ENCODE measurements at regions not wholly inside any gene's neighbourhood (a gene's known extent, or its start where the extent isn't known, plus 50 kb on each side); places are given as distances from the start of the nearest gene placed in this dataset.
"Not testable (repeated sequence)": the region's sequence is repeated elsewhere in the genome, so short reads cannot be mapped to it uniquely, and the experiment has no call there.

DNA sequence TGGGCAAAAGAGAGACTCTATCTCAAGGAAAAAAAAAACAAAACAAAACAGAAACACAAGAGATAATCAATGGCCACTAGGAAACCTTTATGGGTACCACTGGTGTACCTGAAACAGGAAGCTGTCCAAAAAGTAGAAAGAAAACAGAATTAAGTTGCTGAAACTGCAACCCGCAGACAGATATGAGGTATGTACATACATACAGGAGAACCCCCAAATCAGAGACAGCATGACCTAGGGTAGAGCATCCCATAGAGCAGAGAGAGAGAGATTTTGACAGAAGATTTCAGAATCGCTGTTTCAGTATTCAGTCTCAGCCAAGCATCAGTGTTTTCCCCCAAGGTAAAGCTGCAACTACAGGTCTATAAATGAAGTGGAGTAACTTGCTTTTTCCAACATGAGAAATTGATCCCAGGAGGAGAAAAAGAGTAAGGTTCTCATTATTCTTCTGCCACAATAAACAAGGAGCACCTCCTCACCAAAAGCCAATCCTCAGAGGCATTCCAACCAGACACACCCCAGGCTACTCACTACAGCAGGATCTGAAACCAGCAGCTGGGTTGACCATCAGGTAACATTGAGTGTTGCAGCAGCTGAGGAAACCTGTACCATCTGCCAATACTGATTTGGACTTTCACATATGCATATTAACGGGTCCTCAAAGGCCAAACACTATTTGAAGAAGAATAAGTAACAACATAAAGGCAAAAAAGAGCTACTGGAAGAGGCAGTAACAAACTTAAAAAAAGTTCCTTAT, 630.0 kb downstream of the TAF11L14 start:
- DNase-seq: no peak

DNA sequence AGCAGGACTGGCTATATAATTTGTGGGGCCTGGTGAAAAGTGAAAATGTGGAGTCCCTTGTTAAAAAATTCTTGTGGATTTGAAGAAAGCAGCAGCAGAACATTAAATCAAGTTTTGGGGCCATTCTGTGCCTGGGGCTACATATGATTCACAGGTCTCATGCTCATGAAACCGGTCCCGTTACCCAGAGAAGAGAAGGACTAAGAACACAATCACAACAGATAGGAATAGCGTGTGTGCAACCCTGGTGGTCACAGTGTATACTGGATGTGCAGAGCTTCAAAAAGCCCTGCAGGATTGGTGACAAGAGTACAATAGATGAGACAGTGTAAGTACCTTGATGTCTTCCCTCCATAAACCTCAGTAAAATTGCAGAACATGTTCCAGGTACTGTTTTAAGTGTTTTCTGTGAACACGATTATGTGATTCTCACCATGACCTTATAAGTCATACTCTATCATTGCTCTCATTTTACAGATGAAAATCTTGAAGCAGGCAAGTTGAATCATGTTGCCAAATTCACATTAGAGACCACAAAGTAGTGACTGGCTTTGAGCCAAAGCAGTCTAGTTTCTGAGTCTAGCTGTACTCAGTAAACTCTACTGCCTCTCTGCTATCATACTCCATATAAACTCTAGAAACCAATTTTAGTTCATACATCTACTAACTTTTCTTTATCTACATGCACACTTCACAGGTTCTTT, 636.5 kb downstream of the TAF11L14 start:
- DNase-seq: no peak

DNA sequence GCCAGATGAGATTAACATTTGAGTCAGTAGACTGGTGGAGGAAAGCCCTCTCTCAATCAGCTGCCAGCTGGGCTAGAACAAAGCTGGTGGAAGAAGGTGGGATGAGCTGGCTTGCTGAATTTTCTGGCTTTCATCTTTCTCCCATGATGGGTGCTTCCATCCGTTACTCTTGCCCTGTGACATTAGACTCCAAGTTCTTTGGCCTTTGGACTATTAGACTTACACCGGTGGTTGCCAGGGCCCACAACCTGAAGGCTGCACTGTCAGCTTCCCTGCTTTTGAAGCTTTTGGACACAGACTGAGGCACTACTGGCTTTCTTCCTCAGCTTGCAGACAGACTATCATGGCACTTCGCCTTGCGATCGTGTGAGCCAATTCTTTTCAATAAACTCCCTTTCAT, 642.7 kb downstream of the TAF11L14 start:
- no peak for DNase-seq

DNA sequence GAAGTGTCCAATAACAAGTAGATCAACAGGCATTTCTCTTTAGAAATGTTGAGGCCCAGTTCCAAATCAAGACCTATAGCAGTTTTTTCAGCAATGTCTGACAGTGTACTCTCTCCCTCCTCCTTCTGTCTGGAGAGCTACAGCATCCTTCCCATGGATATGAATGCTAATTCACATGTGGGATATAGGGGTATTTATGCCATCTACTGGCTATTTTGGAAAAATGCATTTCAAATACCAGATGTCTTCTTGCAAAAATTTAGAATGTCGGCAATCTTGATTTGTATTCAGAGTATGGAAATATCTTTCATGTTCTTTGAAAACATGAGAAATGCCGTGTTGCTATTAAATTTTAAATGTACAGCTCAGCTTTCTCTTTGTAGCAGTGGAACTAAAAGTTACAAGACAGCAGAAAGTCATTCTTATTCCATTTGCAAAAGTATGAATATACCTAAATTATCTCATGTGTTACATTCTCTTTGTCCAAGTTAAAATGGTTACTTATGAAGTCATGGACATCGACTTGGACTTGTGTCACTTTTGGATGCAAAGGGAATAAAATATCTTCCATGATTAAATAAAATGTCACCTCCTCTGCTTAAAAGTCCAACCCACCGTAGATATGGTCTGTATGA, 647.8 kb downstream of the TAF11L14 start:
- no peak for DNase-seq

DNA sequence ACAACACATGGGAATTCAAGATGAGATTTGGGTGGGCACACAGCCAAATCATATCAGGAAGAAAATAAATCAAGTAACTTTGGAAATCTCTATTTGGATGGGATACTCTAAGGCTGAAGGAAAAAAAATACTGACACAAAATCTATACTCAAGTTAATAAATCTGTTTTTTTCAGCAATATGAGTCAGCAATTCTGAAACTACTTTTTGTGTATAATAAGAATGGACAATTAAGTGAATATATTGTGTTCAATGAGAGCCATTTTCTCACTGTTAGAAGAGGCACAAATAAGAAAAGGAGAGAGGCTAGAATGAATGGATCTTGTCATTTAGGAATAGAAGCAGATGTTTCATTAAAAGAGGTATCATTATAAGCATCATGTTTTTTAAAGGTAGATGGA, 651.0 kb downstream of the TAF11L14 start:
- DNase-seq: no peak

DNA sequence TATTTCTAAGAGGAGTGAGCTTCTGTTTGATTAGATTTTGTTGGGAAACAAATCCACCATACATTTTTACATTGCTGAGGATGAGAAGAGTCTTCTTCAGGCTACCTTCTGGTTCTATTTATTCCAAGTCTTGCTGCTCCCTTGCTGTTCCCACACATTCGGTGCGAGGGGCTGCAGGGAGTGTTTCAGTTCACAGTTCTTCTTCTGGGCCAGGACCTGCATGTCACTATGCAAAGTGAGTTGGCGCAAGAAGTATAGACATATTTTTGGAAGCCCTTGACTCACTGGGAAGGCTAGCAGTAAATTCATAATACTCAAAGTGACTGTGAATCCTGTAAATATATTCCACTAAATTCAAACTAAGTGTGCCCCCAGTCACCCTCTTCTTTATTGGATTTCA, 657.9 kb downstream of the TAF11L14 start:
- no peak for DNase-seq

DNA sequence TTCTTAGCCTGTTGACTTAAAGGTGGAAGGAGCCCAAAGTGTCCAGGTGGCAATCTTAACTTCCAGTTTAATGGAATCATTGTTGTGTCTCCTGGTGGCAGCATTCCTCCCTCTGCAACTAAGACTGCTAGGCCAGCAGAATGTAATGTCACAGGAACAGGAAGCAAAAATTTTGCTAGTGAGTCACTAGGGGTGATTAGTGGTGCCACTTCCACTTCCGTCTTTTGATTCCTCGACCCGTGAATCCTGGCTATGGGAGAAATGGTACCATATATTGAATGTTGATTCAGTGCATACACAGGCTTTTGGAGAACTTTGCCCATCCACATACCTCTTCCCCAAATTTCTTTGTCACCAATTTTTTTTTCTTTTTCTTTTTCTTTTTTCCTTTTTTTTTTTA, 661.4 kb downstream of the TAF11L14 start:
- DNase-seq: not testable (repeated sequence)

DNA sequence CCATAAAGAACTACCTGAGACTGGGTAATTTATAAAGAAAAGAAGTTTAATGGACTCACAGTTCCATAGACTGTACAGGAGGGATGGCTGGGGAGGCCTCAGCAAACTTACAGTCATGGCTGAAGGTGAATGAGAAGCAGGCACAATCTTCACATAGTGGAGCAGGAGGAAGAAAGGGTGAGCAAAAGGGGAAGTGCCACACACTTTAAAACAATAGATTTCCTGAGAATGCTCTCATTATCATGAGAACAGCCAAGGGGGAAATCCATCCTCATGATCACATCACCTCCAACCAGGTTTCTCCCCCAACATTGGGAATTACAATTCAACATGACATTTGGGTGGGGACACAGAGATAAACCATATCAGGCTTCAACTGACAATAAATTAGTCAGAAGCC, 664.9 kb downstream of the TAF11L14 start:
- DNase-seq: no peak

DNA sequence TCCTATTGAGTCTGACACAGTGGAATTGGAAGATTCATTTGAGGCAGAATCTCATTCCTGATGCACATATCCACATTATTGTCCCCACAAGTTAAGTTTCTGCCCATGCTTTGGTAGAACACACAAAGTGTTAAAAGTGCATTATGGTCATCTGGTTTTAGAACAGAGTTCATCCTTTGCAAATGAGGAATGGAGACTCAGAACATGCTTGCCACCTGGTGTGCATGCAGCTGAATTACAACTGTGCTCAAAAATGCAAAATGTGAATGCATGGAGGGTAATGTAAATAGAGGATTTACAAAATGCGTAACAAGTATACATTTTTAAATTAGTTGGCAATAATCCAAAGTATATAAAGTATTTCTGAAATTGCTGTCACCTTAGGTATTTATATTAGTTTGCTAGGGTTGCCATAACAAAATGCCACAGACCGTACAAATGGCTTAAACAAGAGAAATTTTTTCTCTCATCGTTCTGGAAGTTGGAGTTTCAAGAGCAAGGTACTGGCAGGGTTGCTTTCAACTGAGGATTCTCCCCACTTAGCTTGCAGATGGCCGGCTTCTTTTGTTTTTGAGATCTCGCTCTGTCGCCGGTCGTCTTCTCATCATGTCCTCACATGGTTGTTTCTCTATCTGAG, 671.1 kb downstream of the TAF11L14 start:
- peak; percentile 2 for DNase-seq

DNA sequence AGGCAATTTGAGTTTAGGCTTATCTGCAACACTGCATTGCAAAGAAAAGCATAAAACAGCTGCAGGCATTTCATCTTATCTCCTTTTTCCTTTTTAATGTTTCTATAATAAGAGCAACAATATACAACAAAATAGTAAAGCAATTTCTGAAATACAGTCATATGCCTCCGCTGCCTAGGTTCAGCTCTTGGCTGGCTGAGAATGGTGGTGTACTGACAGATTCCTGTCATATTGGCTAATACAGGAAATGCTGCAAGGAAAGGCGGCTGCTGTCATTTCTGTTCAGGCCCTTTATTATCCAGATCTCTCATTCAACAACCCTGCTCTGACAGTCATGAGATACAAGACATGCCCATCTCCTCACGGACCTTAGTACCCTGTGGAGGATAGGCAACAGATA, 677.0 kb downstream of the TAF11L14 start:
- no peak for DNase-seq

DNA sequence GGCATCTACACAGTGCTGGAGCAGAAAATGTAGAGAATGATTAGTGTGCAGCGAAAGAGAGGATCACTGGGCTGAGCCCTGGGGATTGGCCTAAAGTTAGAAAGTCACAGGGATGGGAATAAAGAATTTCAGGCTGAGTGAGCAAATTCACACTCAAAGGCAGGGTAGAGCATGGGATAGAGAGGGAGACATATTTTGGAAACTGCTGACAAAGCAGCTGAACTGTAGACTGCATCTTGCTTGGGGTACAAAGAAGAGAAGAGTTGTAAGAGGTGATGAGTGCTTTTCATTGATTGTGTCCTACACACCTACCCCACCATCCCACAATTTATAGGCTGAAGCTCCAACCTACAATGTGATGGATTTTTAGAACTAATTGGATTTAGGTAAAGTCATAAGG, 677.8 kb downstream of the TAF11L14 start:
- no peak for DNase-seq

DNA sequence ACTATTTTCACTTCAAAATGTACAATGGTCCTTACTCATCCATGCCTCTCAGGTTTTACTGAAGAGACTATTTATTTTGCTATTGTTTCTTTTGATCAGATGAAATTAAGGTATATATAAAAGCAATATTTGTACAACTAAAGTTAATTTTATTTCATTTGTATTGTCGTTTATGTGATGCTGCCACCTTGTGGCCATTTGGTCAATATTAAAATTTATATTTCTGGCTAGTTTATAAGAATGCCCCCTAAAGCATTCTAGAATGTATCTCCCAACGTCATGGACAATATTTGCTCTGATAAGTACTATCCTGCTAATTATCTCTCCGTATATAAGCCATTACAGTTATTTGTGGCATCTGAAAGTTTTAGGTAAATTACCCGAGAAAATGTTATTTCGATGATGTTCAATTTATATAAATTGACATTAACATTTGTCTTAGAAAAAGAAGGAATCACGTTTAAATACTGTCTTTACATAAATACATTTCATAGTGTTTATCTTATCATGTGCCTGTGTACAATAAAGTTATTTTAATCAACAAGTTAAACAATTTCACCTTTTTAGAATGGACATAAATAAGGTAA, 680.0 kb downstream of the TAF11L14 start:
- peak; percentile 10 for DNase-seq

DNA sequence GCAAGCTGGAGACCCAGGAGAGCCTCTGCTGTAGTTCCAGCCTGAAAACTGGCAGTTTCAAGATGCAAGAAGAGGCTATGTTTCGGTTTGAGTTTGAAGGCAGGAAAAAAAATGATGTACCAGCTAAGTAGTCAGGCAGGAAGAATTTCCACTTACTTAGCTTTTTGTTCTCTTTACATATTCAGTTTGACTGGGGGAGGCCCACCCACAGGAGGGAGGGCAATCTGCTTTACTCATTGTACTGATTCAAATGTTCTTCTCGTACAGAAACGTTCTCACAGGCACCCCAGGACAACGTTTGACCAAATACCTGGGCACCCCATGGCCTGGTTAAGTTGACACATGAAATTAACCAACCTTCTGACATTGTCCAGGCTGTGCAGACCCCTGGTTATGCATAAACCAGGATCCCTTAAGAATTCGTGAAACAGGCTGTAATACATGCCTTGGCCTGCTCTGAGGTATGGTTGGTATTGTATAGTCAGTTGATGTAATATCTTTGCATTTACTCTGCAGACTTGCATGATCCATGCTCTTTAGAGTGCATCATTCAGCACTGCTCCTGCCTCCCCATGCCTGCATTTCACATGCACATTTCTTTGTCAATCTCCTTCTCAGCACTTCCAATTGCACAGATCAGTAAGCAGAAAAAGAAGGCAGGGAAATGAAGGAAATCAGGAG, 687.1 kb downstream of the TAF11L14 start:
- no peak for DNase-seq

DNA sequence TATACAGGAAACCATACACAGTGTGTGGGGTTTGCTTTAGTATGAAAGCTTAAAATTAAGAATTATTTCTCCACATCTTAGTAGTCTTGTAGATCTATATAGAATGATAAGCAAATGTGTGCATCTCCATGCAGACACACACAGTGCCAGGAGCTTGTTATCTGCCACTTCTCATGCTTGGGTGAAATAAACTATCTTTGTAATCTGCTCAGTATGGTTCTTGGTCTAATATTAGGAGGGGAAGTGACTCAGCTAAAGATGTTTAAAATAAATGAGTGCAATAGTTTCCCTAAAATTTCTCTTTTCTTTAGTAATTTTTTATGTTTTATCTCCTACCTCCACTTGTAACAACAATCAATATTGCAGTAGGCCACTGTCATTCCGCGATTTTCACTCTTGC, 689.6 kb downstream of the TAF11L14 start:
- no peak for DNase-seq

DNA sequence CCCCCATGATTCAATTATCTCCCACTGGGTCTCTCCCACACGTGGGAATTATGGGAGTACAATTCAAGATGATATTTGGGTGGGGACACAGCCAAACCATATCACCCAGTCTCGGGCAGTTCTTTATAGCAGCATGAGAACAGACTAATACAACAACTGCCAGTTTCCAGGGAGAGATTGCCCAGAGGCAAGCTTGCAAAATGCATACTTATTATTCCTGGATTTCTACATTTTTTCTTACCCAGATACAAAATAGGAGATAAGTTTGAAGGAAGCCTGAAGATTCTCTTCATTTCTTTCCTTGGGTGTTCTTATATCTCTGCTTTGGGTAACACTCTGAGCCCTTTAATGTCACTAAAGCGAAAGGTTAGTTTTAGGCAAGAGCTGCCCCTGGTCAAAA, 691.2 kb downstream of the TAF11L14 start:
- no peak for DNase-seq

DNA sequence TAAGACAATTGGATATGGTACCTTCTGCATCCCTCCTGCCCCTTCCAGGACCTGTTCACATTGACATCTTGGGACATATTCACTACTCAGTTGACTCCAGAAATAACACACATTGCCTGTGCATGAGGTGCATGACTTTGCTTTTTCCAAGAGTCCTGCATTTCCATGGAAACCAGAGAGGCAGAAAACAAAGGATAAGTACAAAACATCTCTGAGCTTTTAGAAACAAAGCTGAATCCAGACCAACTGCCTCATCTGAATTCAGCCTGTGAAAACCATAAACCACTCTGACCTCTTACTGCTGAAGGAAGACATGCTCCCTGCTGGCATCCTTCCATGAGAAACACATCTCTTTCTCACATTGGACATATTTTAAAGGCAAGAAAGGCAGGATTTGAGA, 695.1 kb downstream of the TAF11L14 start:
- no peak for DNase-seq

DNA sequence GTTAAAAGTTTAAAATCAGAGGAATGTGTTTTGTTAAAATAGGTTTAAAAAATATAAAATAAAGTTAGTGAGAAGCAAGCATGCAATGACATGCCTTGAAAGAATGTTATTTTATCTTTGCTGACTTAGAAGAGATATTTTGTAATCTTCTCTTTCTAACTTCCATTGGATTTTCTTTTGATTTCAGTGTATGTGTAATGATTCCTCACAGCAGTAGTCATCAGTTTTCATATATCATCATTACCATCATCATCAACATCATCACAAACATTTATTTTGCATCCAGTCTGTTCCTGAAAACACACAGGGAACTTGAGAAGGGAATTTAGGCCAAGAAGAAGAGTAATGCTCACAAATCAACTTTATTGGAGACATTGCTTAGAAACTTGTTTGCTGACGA, 699.6 kb downstream of the TAF11L14 start:
- DNase-seq: no peak

DNA sequence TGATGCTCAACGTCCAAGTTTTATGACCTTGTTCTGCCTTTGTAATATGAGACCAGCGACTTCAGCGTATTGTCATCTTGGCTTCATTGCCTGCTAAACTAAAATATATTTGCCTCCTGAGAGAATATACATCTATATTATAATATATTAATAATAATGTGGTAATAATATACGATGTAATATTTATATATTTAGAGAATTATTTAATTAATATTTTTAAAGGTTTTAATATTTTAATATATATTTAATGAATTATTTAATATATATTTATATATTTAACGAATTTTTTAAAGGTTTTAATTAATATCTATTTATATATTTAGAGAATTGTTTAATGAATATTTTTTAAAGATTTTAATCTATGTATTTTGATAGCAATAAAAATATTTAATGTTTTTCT, 700.7 kb downstream of the TAF11L14 start:
- DNase-seq: no peak

DNA sequence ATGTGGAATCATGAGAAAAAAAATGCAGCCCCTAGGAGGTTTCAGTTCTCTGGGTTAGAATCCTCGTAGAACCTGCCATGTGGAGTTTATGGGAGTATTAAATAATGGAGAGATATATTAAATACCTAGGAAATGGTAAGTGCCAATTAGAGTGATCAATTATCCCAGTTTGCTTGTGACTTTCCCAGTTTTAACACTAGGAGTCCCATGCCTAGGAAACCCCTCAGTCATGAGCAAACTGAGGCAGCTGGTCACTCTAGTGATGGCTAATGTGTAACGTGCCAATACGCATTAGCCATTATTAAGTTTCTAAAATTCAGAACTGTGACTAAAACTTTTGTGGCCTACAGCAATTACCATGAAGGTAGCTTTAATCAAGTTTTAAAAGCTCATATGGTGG, 720.6 kb downstream of the TAF11L14 start:
- DNase-seq: no peak

DNA sequence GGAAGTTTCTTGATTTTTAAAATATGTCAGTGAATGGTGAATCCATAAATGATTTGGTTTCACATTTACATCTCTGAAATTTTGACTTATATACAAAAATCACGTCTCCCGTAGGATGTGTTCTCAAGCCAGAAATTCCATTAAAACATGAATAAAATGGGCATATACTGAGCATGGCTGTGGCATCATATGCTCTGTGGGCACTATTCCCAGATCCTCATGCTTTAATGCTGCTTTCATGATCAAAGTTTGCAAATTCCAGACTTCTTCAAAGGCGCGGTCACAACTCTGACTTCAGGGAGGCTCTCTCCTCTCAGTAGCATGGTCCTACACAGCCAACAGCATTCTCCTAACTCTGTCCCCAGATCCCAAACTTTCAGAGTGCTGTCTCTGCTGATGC, 723.2 kb downstream of the TAF11L14 start:
- no peak for DNase-seq

DNA sequence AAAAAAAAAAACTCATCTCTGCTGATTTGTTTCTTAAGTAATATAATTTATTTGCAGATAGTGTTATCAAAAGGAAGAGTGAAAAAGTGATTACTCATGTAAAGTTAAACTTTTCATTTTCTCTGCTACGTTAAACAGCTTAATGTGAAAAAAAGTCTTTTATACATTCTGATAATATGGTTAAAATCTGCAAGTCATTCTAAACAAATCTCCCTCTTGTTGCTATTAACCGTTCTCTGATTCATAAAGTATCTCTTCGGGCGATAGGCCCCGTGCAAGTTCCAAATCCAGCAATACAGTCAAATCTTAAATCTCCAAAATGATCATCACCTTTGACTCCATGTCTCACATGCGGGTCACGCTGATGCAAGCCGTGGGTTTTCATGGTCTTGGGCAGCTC, 732.0 kb downstream of the TAF11L14 start:
- DNase-seq: no peak

DNA sequence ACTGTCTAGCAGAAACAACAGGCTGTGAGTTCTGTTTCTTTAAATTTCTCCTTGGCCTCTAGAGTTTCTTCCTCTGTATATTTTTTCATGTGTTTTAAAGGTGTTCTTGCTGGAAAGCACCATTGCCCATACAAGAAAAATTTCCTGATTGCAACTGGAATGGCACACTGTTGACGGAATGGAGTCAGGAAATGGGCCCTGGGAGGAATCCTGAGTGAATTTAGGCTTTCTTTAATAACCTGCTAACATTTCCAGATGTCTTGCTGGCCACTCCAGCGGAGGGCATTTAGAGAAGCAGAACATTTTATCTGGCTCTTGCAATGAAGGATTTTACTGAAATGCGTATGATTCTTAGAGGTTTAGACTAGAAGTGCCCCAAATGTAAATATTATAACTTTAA, 736.3 kb downstream of the TAF11L14 start:
- no peak for DNase-seq

DNA sequence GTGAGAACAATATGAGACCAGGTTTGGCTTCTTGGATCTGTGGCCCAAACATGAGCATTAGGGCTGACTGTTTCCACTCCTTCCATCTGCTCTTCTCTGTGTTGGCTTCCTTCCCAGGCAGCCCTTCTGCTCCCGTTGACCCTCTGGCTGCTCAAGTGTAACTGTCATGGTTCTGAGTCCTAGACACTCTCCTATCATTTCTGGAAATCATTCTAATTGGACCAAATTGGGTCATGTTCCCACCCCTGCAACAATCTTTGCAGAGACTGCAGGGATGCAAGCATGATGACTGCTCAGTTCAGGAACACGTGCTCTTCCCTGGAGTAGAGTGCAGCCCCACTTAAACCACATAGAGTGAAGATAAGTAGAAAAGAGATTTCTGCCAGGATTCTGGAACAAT, 741.4 kb downstream of the TAF11L14 start:
- DNase-seq: no peak

Measured in stimulated activated CD4-positive, alpha-beta T cell treated with anti-CD3 and anti-CD28 coated beads, Interleukin-15, amount 100 ng/mL, for 24 hours (primary cell).